ENCODE measurements at regions not wholly inside any gene's neighbourhood (a gene's known extent, or its start where the extent isn't known, plus 50 kb on each side); places are given as distances from the start of the nearest gene placed in this dataset.

- H3K27ac ChIP-seq (ENCODE audit: low read depth, low read length): no peak overlapping the region
- no peak overlapping the region for H3K9ac ChIP-seq (ENCODE audit: low read length in 5 of 5)
- H3K27me3 ChIP-seq (ENCODE audit: control insufficient read depth in 5 of 5, insufficient read depth in 4 of 5, low read length in 5 of 5): no peaks in the 10 kb centered on the region
- H3K4me3 ChIP-seq (ENCODE audit: low read depth in 1 of 5, low read length in 5 of 5): no peak overlapping the region
- H3K9me3 ChIP-seq (ENCODE audit: control insufficient read depth in 5 of 5, low read length in 5 of 5): no peaks in the 10 kb centered on the region
- no peaks in the 10 kb centered on the region for H3K36me3 ChIP-seq (ENCODE audit: control insufficient read depth in 5 of 5, insufficient read depth in 5 of 5, low read length in 5 of 5)
- no peaks in the 10 kb centered on the region for H3K4me1 ChIP-seq (ENCODE audit: control insufficient read depth in 5 of 5, insufficient read depth in 5 of 5, low read length in 5 of 5)
Measured at GRCh38 chr12:66768293-66768692, 89.4 kb upstream of the GRIP1 start.

- Histone ChIP-seq H3K27me3 (ENCODE audit: control insufficient read depth in 5 of 5, insufficient read depth in 4 of 5, low read length in 5 of 5) (no peaks in the 10 kb centered on the region), H3K4me1 (ENCODE audit: control insufficient read depth in 5 of 5, insufficient read depth in 5 of 5, low read length in 5 of 5) (peaks cover 0 to 6% (median 0%) of the 10 kb centered on the region in 5 donors), H3K4me3 (ENCODE audit: low read depth in 1 of 5, low read length in 5 of 5) (no peak overlapping the region), H3K27ac (ENCODE audit: low read depth, low read length) (no peak overlapping the region), H3K36me3 (ENCODE audit: control insufficient read depth in 5 of 5, insufficient read depth in 5 of 5, low read length in 5 of 5) (no peaks in the 10 kb centered on the region), H3K9ac (ENCODE audit: low read length in 5 of 5) (no peak overlapping the region), H3K9me3 (ENCODE audit: control insufficient read depth in 5 of 5, low read length in 5 of 5) (no peaks in the 10 kb centered on the region)
Measured at GRCh38 chr12:66774929-66775328, 96.1 kb upstream of the GRIP1 start.

- Histone ChIP-seq H3K36me3 (ENCODE audit: control insufficient read depth in 5 of 5, insufficient read depth in 5 of 5, low read length in 5 of 5) (no peaks in the 10 kb centered on the region), H3K27me3 (ENCODE audit: control insufficient read depth in 5 of 5, insufficient read depth in 4 of 5, low read length in 5 of 5) (no peaks in the 10 kb centered on the region), H3K4me3 (ENCODE audit: low read depth in 1 of 5, low read length in 5 of 5) (no peak overlapping the region), H3K9me3 (ENCODE audit: control insufficient read depth in 5 of 5, low read length in 5 of 5) (no peaks in the 10 kb centered on the region), H3K27ac (ENCODE audit: low read depth, low read length) (no peak overlapping the region), H3K4me1 (ENCODE audit: control insufficient read depth in 5 of 5, insufficient read depth in 5 of 5, low read length in 5 of 5) (peaks cover 0 to 6% (median 0%) of the 10 kb centered on the region in 5 donors), H3K9ac (ENCODE audit: low read length in 5 of 5) (no peak overlapping the region)
Measured at GRCh38 chr12:66775871-66776270, 97.0 kb upstream of the GRIP1 start.

- Histone ChIP-seq H3K27me3 (ENCODE audit: control insufficient read depth in 5 of 5, insufficient read depth in 4 of 5, low read length in 5 of 5) (no peaks in the 10 kb centered on the region), H3K4me1 (ENCODE audit: control insufficient read depth in 5 of 5, insufficient read depth in 5 of 5, low read length in 5 of 5) (peaks cover 0 to 6% (median 0%) of the 10 kb centered on the region in 5 donors), H3K36me3 (ENCODE audit: control insufficient read depth in 5 of 5, insufficient read depth in 5 of 5, low read length in 5 of 5) (no peaks in the 10 kb centered on the region), H3K9me3 (ENCODE audit: control insufficient read depth in 5 of 5, low read length in 5 of 5) (no peaks in the 10 kb centered on the region), H3K27ac (ENCODE audit: low read depth, low read length) (no peak overlapping the region), H3K9ac (ENCODE audit: low read length in 5 of 5) (no peak overlapping the region), H3K4me3 (ENCODE audit: low read depth in 1 of 5, low read length in 5 of 5) (no peak overlapping the region)
Measured at GRCh38 chr12:66776974-66777373, 98.1 kb upstream of the GRIP1 start.

- Histone ChIP-seq H3K27me3 (ENCODE audit: control insufficient read depth in 5 of 5, insufficient read depth in 4 of 5, low read length in 5 of 5) (no peaks in the 10 kb centered on the region), H3K27ac (ENCODE audit: low read depth, low read length) (no peak overlapping the region), H3K4me3 (ENCODE audit: low read depth in 1 of 5, low read length in 5 of 5) (no peak overlapping the region), H3K9ac (ENCODE audit: low read length in 5 of 5) (no peak overlapping the region), H3K36me3 (ENCODE audit: control insufficient read depth in 5 of 5, insufficient read depth in 5 of 5, low read length in 5 of 5) (no peaks in the 10 kb centered on the region), H3K9me3 (ENCODE audit: control insufficient read depth in 5 of 5, low read length in 5 of 5) (no peaks in the 10 kb centered on the region), H3K4me1 (ENCODE audit: control insufficient read depth in 5 of 5, insufficient read depth in 5 of 5, low read length in 5 of 5) (peaks cover 0 to 6% (median 0%) of the 10 kb centered on the region in 5 donors)
Measured at GRCh38 chr12:66779466-66779865, 100.6 kb upstream of the GRIP1 start.

GRCh38 chr12:66786531-66787308, 107.8 kb upstream of the GRIP1 start:
- Histone ChIP-seq H3K36me3 (ENCODE audit: control insufficient read depth in 5 of 5, insufficient read depth in 5 of 5, low read length in 5 of 5) (no peaks in the 10 kb centered on the region), H3K27me3 (ENCODE audit: control insufficient read depth in 5 of 5, insufficient read depth in 4 of 5, low read length in 5 of 5) (no peaks in the 10 kb centered on the region), H3K4me1 (ENCODE audit: control insufficient read depth in 5 of 5, insufficient read depth in 5 of 5, low read length in 5 of 5) (no peaks in the 10 kb centered on the region), H3K9ac (ENCODE audit: low read length in 5 of 5) (no peak overlapping the region), H3K27ac (ENCODE audit: low read depth, low read length) (no peak overlapping the region), H3K9me3 (ENCODE audit: control insufficient read depth in 5 of 5, low read length in 5 of 5) (no peaks in the 10 kb centered on the region), H3K4me3 (ENCODE audit: low read depth in 1 of 5, low read length in 5 of 5) (no peak overlapping the region)

- Histone ChIP-seq H3K36me3 (ENCODE audit: control insufficient read depth in 5 of 5, insufficient read depth in 5 of 5, low read length in 5 of 5) (no peaks in the 10 kb centered on the region), H3K4me1 (ENCODE audit: control insufficient read depth in 5 of 5, insufficient read depth in 5 of 5, low read length in 5 of 5) (no peaks in the 10 kb centered on the region), H3K9me3 (ENCODE audit: control insufficient read depth in 5 of 5, low read length in 5 of 5) (no peaks in the 10 kb centered on the region), H3K27me3 (ENCODE audit: control insufficient read depth in 5 of 5, insufficient read depth in 4 of 5, low read length in 5 of 5) (no peaks in the 10 kb centered on the region), H3K9ac (ENCODE audit: low read length in 5 of 5) (no peak overlapping the region), H3K4me3 (ENCODE audit: low read depth in 1 of 5, low read length in 5 of 5) (no peak overlapping the region), H3K27ac (ENCODE audit: low read depth, low read length) (no peak overlapping the region)
Measured at GRCh38 chr12:66799551-66799950, 120.7 kb upstream of the GRIP1 start.

- no peak overlapping the region for H3K4me3 ChIP-seq (ENCODE audit: low read depth in 1 of 5, low read length in 5 of 5)
- no peaks in the 10 kb centered on the region for H3K9me3 ChIP-seq (ENCODE audit: control insufficient read depth in 5 of 5, low read length in 5 of 5)
- H3K27ac ChIP-seq (ENCODE audit: low read depth, low read length): no peak overlapping the region
- H3K27me3 ChIP-seq (ENCODE audit: control insufficient read depth in 5 of 5, insufficient read depth in 4 of 5, low read length in 5 of 5): no peaks in the 10 kb centered on the region
- H3K36me3 ChIP-seq (ENCODE audit: control insufficient read depth in 5 of 5, insufficient read depth in 5 of 5, low read length in 5 of 5): no peaks in the 10 kb centered on the region
- no peak overlapping the region for H3K9ac ChIP-seq (ENCODE audit: low read length in 5 of 5)
- no peaks in the 10 kb centered on the region for H3K4me1 ChIP-seq (ENCODE audit: control insufficient read depth in 5 of 5, insufficient read depth in 5 of 5, low read length in 5 of 5)
Measured at GRCh38 chr12:66800046-66800445, 121.2 kb upstream of the GRIP1 start.

- Histone ChIP-seq H3K27ac (ENCODE audit: low read depth, low read length) (no peak overlapping the region), H3K36me3 (ENCODE audit: control insufficient read depth in 5 of 5, insufficient read depth in 5 of 5, low read length in 5 of 5) (no peaks in the 10 kb centered on the region), H3K4me1 (ENCODE audit: control insufficient read depth in 5 of 5, insufficient read depth in 5 of 5, low read length in 5 of 5) (no peaks in the 10 kb centered on the region), H3K9me3 (ENCODE audit: control insufficient read depth in 5 of 5, low read length in 5 of 5) (peaks cover 0 to 2% (median 0%) of the 10 kb centered on the region in 5 donors), H3K9ac (ENCODE audit: low read length in 5 of 5) (no peak overlapping the region), H3K4me3 (ENCODE audit: low read depth in 1 of 5, low read length in 5 of 5) (no peak overlapping the region), H3K27me3 (ENCODE audit: control insufficient read depth in 5 of 5, insufficient read depth in 4 of 5, low read length in 5 of 5) (no peaks in the 10 kb centered on the region)
Measured at GRCh38 chr12:66803930-66804329, 125.1 kb upstream of the GRIP1 start.

- H3K36me3 ChIP-seq (ENCODE audit: control insufficient read depth in 5 of 5, insufficient read depth in 5 of 5, low read length in 5 of 5): no peaks in the 10 kb centered on the region
- no peaks in the 10 kb centered on the region for H3K4me1 ChIP-seq (ENCODE audit: control insufficient read depth in 5 of 5, insufficient read depth in 5 of 5, low read length in 5 of 5)
- no peaks in the 10 kb centered on the region for H3K27me3 ChIP-seq (ENCODE audit: control insufficient read depth in 5 of 5, insufficient read depth in 4 of 5, low read length in 5 of 5)
- no peak overlapping the region for H3K4me3 ChIP-seq (ENCODE audit: low read depth in 1 of 5, low read length in 5 of 5)
- no peak overlapping the region for H3K27ac ChIP-seq (ENCODE audit: low read depth, low read length)
- peaks cover 0 to 2% (median 0%) of the 10 kb centered on the region in 5 donors for H3K9me3 ChIP-seq (ENCODE audit: control insufficient read depth in 5 of 5, low read length in 5 of 5)
- H3K9ac ChIP-seq (ENCODE audit: low read length in 5 of 5): no peak overlapping the region
Measured at GRCh38 chr12:66804563-66804974, 125.7 kb upstream of the GRIP1 start.

Data from subcutaneous abdominal adipose tissue (tissue), 5 donors.